NCI-H524 treated with DMSO at 0.1 percent for 48 hours (cell line): ENCODE measurements at regions not wholly inside any gene's neighbourhood (a gene's known extent, or its start where the extent isn't known, plus 50 kb on each side); places are given as distances from the start of the nearest gene placed in this dataset.

ENCODE experiments used
- DNase-seq: peaks from one replicate; lab custom pipeline; 2025; lab: John Stamatoyannopoulos, UW

DNA sequence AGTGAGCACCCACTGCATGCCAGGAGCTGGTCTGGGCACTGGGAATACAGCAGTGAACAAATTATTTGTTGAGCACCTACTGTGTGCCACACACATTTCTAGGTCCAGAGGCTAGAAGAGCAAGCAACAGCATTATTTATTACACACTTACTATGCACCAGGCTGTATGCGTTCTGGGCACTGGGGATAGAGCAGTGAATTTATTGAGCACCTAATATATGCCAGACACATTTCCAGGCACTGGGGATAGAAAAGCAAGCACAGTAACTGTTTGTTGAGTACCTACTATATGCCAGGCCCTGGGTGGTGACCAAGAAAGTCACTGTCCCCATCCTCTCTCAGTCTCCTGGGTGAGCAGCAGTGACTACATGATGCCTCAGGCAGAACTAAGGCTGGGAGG, 107.5 kb upstream of the NCOR2 start:
- DNase-seq, result no peak

DNA sequence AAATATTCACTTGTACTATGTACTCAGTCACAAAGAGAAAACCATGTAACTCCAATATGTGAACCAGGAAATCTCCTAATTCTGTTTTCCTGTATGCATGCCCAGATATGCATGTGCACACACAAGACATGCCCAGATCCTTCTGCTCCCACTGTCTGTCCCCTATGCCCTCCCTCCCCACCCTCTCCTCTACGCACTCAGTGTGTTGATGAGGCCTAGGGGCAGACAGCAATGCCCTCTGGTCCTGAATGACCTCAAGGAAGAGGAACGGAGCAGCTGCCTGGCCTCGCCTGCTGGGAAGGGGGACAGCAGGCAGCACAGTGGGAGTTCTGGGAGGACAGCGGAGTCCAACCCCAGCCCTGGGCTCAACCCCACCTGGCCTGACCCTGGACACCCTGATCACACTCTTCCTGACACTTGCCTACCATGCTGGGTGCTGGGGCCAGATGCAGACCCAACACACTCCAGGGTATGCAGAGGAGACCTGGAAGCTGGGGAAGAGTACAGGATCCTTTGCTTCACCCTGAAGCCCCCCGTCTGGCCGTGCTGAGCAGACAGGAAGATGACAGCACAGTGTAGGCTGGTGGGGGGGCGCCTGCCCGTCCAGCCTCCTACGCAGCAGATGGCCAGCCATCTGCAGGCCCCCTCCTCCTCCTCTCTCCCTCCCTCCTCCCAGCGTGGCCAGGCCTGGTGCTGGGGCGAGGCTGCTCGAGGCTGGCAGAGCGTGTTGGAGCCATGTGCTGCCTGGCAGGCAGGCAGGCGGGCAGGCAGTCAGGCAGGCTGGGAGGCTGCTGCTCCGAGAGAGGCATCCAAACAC, 106.6 kb upstream of the NCOR2 start:
- DNase-seq, result peak; percentile 86

DNA sequence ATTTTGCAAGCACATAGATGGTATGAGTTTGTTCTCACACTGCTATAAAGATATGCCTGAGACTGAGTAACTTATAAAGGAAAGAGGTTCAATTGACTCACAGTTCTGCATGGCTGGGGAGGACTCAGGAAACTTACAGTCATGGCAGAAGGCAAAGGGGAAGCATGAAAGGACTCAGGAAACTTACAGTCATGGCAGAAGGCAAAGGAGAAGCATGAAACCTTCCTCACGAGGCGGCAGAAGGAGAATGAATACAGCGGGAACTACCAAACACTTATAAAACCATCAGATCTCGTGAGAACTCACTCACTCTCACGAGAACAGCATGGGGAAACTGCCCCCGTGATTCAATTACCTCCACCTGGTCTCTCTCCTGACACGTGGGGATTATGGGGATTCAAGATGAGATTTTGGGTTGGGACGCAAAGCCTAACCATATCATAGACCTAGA, 101.9 kb upstream of the NCOR2 start:
- peak; percentile 41 for DNase-seq

DNA sequence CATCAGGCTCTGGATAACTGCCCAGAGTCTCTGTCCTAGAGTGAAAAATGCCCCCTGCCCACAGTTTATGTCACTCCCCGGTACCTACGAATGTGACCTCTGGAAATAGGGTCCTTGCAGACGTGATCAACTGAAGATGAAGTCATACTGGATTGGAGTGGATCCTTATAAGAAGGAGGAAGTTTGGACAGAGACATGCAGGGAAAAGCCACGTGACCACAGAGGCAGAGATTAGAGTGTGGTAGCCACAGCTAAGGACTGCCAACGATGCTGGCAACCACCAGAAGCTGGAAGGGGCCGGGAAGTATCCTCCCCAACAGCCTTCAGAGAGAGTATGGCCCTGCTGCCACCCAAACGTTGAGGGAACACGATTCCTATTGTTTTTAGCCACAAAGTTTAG, 101.2 kb upstream of the NCOR2 start:
- DNase-seq, result no peak

DNA sequence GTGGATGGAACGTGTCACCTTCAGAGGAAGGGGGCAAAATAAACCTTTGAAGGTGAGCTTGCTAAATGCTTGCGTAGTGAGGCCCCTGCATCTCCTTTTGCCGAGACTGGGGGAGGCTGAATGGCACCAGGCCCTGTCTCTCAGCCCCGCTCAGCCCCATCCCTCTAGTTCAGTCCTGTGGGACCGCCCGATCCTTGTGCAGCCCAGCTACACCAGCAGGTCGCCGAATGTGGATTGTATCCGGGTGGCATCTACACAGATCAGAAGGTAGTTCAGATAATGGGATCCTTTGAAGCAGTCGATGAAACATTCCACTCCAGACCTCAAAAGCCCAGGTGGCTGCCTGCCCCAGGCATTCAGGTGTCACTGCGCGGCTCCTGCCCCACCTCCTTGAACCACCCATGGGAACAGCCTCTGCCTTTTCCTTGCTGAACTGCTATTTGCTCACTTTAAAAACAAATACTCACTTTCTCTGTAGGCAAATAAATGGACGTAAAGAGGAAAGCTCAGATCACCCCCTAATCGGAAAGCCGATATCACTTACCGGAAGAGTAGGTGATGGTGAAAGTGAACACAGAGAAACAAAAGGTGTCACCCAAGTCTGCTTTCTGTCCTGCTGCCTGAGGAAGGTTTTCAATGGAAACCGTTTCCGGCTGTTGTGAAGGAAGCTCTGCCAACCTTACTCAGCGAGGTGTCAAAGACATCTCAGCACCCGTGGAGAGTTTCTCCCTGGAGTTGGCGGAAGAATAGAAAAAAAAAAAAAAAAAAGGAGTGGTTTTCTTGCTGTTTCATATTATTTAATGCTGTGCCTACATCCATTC, 100.3 kb upstream of the NCOR2 start:
- DNase-seq, result no peak

DNA sequence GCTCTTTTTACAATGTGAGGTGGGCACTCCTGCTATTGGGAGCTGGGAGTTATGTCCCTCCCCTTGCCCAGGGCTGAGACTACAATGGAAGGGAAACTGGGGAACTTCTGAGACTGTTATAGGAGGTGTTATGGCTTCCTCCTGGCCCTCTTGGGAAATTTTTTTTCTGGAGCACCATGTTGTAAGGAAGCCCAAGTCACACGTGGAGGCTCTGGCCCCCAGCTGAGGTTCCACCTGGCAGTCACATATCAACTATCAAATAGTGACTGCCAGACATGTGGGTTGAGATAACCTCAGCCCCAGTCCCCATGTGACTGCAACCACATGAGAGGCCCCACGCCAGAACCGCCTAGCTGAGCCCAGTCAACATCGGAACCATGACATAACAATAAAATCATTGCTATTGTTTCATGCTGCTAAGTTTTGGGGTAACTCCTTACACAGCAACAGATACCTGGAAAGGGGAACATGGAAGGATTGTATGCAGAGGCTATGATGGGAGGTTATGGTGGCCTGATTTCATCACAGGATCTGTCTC, 99.4 kb upstream of the NCOR2 start:
- DNase-seq, result no peak

DNA sequence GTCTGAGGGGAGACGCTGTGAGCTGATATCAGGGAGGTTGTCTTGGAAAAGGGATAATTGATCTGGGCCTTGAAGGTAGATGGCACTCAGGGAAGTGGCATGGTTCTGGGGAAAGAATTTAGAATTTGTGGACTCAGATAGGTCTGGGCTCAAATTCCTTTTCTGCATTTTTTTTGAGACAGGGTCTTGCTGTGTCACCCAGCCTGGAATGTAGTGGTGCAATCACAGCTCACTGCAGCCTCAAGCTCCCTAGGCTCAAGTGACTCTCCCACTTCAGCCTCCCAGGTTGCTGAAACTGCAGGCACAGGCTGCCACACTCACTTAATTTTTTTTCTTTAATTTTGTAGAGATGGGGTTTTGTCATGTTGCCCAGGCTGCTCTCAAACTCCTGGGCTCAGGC, 98.1 kb upstream of the NCOR2 start:
- DNase-seq, result no peak

DNA sequence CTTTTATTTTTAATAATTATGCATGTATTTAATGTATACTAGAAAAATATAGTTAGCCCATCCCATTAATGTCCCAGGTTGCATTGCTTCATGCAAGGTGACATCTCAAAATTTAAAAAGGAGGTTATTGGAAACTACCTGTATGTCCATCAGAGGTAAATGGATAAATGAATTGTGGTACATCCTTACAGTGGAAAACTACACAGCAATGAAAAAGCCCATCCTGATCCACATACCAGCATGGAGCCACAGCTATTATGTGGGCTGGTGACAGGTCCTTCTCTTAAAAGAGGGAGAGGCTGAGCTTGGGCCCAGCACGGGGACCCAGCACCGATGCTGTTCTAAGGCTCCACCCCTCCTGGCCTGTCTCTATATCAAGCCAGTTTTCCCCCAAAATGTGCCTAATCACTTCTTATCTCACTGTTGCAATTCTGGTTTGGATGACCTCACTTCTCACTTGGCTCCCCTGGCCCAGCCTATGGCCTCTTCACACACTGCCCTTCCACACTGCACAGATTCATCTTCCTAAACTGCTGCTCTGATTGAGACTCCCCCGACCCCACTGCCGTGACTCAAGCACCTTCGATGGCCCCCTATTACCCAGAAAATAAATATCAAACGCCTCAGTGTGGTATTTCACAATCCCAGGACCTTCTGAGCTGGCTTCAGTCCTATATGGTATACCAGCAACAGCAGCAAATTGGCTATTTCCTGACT, 97.1 kb upstream of the NCOR2 start:
- no peak for DNase-seq

DNA sequence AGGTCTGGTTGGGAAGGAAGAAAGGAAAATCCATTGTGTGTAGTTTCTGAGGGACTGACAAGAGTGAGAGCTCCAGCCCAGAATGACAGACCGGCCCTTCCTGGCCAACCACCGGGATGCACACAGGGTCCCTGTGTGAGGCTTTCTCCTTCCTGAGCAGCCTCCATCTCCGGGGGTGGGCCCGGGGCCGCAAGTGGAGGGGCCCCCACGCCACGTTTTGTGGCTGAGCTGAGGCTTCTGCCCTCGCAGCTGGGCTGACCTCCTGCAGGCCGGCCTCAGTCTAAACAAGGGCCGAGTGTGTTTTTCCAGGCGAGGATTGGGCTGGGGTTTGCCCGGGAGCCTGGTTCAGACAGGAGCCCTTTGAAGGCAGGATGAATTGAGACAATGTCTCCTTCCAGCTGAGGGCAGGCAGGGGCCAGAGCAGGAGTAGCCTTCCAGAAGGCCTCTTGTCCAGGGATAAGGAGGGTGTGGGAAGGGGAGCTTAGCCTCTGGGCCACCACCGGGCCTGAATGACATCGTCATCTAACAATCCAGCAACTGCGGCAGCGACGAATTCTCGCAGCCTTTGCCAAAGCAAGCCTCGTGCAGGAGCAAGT, 96.5 kb upstream of the NCOR2 start:
- no peak for DNase-seq

DNA sequence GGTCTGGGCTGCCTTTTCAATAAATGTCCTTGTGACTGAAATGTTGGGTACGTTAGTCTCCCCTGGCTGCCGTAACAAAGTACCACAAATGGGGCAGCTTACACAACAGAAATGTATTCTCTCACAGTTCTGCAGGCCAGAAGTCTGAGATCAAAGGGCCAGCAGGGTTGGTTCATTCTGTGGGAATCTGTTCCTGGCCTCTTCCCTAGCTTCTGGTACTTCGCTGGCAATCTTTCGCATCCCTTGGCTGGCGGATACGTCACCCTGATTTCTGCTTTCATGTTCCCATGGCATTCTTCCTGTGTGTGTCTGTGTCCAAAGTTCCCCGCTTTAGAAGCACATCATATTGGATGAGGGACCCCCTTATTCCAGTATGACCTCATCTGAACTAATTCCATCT, 95.8 kb upstream of the NCOR2 start:
- DNase-seq, result no peak

DNA sequence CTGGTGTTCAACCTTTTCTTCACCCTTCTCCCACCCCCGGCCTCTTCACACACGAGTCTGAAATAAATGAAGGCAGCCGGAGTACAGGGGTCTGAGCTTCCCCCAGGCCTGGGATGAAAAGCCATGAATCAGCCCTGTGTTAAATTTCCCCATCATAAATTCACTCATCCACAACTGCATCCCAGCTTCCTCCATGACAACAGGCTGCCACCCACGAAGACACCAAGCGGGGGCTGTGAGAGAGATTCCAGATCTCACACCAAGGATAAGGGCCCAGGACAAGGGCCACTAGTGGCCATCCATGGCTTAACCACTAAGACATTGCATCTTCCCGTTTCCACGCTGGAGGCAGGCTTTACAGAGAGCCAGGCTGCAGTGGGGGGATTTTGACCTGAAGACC, 93.9 kb upstream of the NCOR2 start:
- DNase-seq, result no peak

DNA sequence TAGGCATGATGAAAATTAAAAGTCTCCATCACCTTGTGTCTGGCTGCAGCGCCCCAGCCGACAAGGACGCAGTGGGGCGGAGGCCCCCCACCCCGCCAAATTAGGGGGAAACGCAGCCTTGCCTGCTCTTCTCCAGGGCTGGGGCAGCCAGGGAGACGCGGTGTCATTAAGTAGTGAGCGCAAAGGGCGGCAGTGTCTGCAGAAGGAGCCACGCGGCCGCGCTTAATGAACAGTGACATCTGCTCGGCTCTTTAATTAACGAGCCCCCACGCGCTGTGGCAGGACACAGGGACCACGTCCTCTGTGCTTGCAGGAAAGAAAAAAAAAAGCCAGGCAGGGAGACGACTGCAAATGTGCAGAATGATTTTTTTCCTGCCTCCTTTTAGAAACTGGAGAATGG, 93.4 kb upstream of the NCOR2 start:
- DNase-seq, result peak; percentile 72

DNA sequence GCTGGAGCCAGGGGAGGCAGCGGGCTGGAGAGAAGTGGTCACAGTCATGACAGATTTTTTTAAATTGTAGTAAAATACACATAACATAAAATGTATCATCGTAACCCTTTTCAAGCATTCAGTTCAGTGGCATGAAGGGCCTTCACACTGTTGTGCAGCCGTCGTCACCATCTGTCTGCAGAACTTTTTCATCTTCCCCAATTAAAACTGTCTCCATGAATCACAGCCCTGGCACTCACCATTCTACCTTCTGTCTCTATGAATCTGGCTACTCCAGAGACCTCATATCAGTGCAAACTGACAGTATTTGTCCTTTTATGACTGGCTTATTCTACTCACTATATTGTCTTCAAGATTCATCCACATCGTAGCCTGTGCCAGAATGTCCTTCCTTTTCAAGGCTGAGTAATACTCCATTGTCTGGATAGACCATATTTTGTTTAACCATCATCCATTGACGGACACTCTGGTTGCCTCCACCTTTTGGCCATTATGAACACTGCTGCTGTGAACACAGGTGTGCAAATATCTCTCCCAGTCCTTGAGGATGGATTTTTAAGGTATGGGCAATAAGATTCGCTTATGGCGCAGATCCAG, 91.5 kb upstream of the NCOR2 start:
- peak; percentile 52 for DNase-seq

DNA sequence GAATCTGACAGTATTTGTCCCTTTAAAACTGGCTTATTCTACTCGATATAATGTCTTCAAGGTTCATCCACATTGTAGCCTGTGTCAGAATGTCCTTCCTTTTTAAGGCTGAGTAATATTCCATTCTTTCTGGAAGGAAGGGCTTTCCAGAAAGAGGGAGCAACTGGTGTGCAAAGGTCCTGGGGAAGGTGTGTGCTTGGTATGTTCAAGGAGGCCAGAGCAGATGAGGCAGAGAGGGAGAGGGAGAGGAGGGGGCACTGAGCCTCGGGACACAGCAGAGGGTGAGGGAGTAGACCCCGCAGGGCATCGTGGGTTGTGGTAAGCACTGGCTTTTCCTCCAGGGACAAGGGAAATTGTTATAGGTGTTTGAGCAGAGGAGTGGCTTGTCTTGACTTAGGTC, 90.9 kb upstream of the NCOR2 start:
- DNase-seq, result no peak

DNA sequence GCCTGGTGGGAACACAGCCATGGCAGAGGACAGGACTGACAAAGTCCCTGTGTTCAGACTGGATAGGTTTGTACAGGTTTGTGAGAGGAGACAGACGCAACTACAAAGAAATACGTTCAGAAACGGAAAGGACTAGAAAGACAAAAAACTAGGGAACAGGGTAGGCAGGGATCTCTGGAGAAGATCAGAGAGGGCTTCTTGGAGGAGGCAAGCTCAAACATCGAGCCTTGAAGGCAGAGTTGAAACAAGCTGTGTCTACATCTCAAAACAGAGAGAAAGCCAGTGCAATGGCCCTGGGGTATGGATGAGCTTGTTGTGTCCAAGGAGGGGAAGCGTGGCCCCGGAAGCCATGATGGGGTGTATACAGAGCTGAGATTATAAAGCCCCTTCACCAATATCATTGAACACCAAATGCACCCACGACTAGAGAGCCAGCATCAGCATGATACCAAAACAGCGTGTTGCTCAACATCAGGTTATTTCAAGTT, 89.6 kb upstream of the NCOR2 start:
- DNase-seq, result no peak

DNA sequence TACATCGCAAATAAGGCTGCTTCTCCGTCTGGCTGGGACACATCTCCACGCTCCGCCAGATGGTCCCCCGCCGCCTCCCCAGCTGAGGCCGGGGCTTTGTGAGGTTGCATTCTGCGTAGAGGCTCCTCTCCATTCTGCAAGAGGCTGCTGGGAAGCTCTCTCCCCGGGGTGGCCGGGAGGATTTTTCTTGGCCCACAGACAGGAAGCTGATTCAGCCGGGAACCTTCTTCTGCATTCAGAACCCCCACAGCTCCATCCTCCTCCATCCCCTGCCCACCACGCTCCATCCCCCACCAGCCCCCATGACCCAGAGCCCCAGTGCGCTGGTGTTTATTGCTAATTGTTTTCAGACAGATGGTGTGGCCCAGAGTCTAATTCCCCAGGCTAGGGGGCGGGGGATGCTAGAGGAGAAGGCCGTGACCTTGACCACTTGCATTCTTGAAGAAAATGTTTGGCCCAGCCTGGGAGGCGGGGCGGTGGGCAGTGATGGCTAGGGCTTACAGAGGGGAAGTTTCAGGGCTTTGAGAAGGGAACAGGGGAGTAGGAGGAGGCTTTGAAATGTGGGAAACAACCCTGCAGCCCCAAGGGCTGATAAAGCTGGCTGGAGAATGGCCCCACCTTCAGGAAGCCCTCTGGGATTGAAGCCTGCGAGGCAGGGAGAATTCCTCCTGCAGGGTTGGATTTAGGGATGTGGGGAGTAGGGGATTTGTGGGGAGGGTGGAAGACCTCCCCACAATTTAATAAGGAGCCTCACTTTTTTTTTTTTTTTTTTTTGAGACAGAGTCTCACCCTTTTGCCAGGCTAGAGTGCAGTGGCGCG, 88.5 kb upstream of the NCOR2 start:
- DNase-seq, result peak; percentile 92

DNA sequence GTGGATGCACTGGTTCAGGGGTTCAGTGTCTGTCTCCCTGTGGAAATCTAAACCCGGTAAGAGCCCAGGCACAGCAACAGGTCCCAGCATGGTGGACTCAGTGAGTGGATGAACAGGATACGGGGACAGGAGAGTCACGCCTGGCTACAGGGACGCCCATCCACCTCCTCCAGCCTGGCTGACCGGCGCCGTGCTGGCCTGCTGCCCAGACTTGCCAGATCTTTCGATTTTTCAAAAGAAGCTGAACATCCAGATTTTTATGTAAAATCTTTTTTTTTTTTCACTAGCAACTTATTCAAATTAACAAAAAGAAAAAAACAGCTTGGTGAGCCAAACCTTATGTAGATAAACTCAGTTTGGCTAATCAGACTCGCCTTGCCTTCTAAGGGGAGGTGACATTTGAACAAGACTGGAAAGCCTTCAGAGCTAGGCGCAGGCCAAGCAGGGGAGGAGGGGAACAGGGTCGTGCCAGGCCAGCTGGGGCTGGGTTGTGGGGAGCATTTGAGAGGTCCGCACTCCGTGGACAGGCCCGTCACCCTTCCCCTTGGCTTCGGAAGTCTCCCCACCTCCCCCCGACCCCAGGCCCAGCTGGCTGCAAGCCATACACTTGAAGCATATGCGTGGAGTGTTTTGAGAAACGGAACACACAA, 87.8 kb upstream of the NCOR2 start:
- DNase-seq, result no peak

DNA sequence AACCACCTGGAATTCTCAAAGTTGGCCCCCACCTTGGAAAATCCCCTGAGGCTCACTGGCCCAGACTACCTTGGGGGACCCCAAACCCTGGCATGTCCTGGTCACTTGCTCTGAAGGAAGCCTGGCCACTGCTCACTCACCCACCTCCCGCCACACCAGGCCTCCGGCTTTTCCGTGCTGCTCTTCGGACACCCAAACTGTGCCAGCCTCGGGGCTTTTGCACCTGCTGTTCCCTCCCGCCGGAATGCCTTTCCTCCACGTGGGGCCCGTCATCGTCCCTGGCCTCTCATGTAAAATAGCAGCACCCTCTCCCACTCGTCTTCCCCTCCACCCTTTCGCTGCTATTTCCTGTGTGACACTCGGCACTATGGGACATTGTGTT, 87.2 kb upstream of the NCOR2 start:
- DNase-seq, result no peak

DNA sequence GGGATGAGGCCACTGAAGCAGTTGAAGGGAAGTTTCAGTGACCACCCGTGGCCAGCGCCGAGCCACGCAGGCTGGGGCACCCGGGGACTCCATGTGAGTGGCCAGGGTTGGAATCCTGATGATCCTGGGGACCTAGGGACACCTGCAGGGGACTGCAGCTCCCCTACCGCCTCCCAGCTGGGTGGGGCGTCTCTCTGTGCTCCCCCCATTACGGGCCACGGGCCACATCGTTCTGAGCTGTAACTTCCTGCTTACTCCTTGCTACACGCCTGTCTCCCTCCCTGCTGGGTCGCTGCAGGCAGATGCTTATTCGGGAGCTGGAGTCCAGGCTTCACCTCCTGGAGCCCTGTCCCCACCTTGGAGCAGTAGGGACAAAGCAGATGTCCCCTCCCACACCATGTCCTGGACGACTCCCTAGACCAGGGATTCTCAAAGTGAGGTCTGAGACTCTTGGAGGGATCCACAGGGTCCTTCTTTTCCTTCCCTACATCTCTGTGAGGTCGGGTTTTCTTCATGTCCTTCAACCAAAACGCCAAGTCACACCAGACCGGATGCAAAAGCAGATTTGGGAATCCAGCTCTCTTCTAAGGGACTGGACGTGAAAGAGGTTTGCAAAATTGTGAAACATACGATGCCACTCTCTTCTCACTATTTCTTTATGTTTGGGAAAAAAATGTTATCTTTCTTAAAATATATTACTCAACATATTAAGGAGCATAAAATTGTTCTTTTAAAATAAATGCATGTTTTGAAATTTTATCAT, 85.9 kb upstream of the NCOR2 start:
- no peak for DNase-seq
